Astrocyte of the cerebellum (primary cell): ENCODE measurements at regions not wholly inside any gene's neighbourhood (a gene's known extent, or its start where the extent isn't known, plus 50 kb on each side); places are given as distances from the start of the nearest gene placed in this dataset.

ENCODE experiments used
- DNase-seq: peaks from one replicate; pipeline ENCODE4 v3.0.0-alpha.2; 2011; ENCODE audit warnings: low read depth
- H3K4me3 ChIP-seq: 2 replicates; pipeline ENCODE4 v1.5.1; 2011; ENCODE audit warnings: mild to moderate bottlenecking, low read depth, low read length, moderate library complexity
- CTCF ChIP-seq: IDR thresholded peaks from 2 replicates; pipeline ENCODE4 v1.5.1; 2012; ENCODE audit warnings: low read length, low read depth, moderate library complexity, mild to moderate bottlenecking; ENCODE audit errors: missing control alignments
- in situ Hi-C: cut with HindIII; loops from 2 replicates; pipeline ENCODE4 v1.10.0; 2017; ENCODE audit warnings: low sequenced_read_pairs

GRCh38 chr1:198377702-198378101, 162.8 kb downstream of the ATP6V1G3 start:
- no peak for TF ChIP-seq CTCF
- DNase-seq, result no peak
- in situ Hi-C loops, result no loop called here
- no peak overlapping the region for H3K4me3 ChIP-seq

- in situ Hi-C loops, result no loop called here
- no peak overlapping the region for H3K4me3 ChIP-seq
- TF ChIP-seq CTCF, result no peak
- no peak for DNase-seq
These were observed 166.2 kb downstream of the ATP6V1G3 start for GRCh38 chr1:198374288-198374687.

GRCh38 chr1:198373376-198373775, 167.1 kb downstream of the ATP6V1G3 start:
- no peak for TF ChIP-seq CTCF
- H3K4me3 ChIP-seq, result no peak overlapping the region
- in situ Hi-C loops, result no loop called here
- no peak for DNase-seq
